Gastroesophageal sphincter (tissue), 3 donors: ENCODE measurements at regions not wholly inside any gene's neighbourhood (a gene's known extent, or its start where the extent isn't known, plus 50 kb on each side); places are given as distances from the start of the nearest gene placed in this dataset.
"Not testable (repeated sequence)": the region's sequence is repeated elsewhere in the genome, so short reads cannot be mapped to it uniquely, and the experiment has no call there.

ENCODE experiments used
- CTCF ChIP-seq, 4 experiments: fragments of 200-600 bp in 2 of 4; fragments of 450-650 bp in 2 of 4; sonication (generic) in 1 of 4; IDR thresholded peaks; one replicate each; pipeline ENCODE4 v1.5.1; 2017 to 2019; ENCODE audit warnings: antibody characterized with exemption in 4 of 4, mild to moderate bottlenecking in 2 of 4, moderate library complexity in 2 of 4
- EP300 ChIP-seq: sonication (generic); formaldehyde crosslinking; IDR thresholded peaks from one replicate; pipeline ENCODE4 v1.6.1; 2017; ENCODE audit warnings: antibody characterized with exemption, mild to moderate bottlenecking
- POLR2A ChIP-seq, 2 donors: fragments of 450-650 bp; IDR thresholded peaks; one replicate each; pipeline ENCODE4 v1.6.1; 2017; ENCODE audit warnings: antibody characterized with exemption in 2 of 2, mild to moderate bottlenecking in 2 of 2, moderate library complexity in 1 of 2
- POLR2AphosphoS5 ChIP-seq: sonication (generic); formaldehyde crosslinking; IDR thresholded peaks from one replicate; pipeline ENCODE4 v1.6.1; 2017; ENCODE audit warnings: antibody characterized with exemption

GRCh38 chr13:86651171-86651570, 852.0 kb upstream of the SLITRK6 start:
- not testable (repeated sequence) for TF ChIP-seq CTCF (IDR thresholded peaks at IDR 0.05); POLR2A (IDR thresholded peaks at IDR 0.05); EP300; POLR2AphosphoS5
